ENCODE measurements at regions not wholly inside any gene's neighbourhood (a gene's known extent, or its start where the extent isn't known, plus 50 kb on each side); places are given as distances from the start of the nearest gene placed in this dataset.

GRCh38 chr2:161104054-161104553 lies 56.1 kb upstream of the TANK start:
- BruUV-seq (replicated peaks) = no TSS peak

GRCh38 chr2:161107265-161107664 lies 53.0 kb upstream of the TANK start:
- POLR2A ChIA-PET (ENCODE audit: low non-redundant PET) = no interaction called here
- no peak overlapping the region for H3K27ac ChIP-seq (ENCODE audit: low read depth, low read length, poor library complexity, severe bottlenecking)
- no peak for DNase-seq (ENCODE audit: low spot score)
- H3K9me3 ChIP-seq (ENCODE audit: low read depth, low read length, poor library complexity, severe bottlenecking) = no peaks in the 10 kb centered on the region
- no peaks in the 10 kb centered on the region for H3K27me3 ChIP-seq (replicated peaks; ENCODE audit: insufficient read depth, low read depth, low read length, poor library complexity)
- no peak overlapping the region for H3K4me3 ChIP-seq (ENCODE audit: low read depth, low read length, poor library complexity, severe bottlenecking)
- no peaks in the 10 kb centered on the region for H3K36me3 ChIP-seq (ENCODE audit: insufficient read depth, low read length, poor library complexity, severe bottlenecking)
- intact Hi-C loops (cut with micrococcal nuclease; ENCODE audit: unreplicated experiment) = no loop called here
- BruUV-seq (replicated peaks) = no TSS peak
- CTCF ChIA-PET = interaction anchor here (0.5 kb wide), 1 partner anchor 42 kb away, joined by 3 read pairs; no protein-coding TSS in a partner anchor
- TF ChIP-seq EZH2 (IDR thresholded peaks at IDR 0.05; ENCODE audit: borderline replicate concordance, low read depth, low read length, poor library complexity, severe bottlenecking) (no peak), CTCF (conservative IDR thresholded peaks at IDR 0.05; ENCODE audit: low read depth, low read length) (no peak)
- peaks cover 11% of the 10 kb centered on the region for H3K4me1 ChIP-seq (ENCODE audit: insufficient read depth, low read length, poor library complexity, severe bottlenecking)

More at GRCh38 chr2:161104054-161104553, 56.1 kb upstream of the TANK start:
- ChIA-PET POLR2A (ENCODE audit: low non-redundant PET) (no interaction called here), CTCF (no interaction called here)
- TF ChIP-seq CTCF (conservative IDR thresholded peaks at IDR 0.05; ENCODE audit: low read depth, low read length) = no peak
- no peak for TF ChIP-seq EZH2 (IDR thresholded peaks at IDR 0.05; ENCODE audit: borderline replicate concordance, low read depth, low read length, poor library complexity, severe bottlenecking)
- intact Hi-C loops (cut with micrococcal nuclease; ENCODE audit: unreplicated experiment) = no loop called here
- Histone ChIP-seq H3K27me3 (replicated peaks; ENCODE audit: insufficient read depth, low read depth, low read length, poor library complexity) (no peaks in the 10 kb centered on the region), H3K4me3 (ENCODE audit: low read depth, low read length, poor library complexity, severe bottlenecking) (no peak overlapping the region), H3K27ac (ENCODE audit: low read depth, low read length, poor library complexity, severe bottlenecking) (no peak overlapping the region), H3K36me3 (ENCODE audit: insufficient read depth, low read length, poor library complexity, severe bottlenecking) (no peaks in the 10 kb centered on the region), H3K4me1 (ENCODE audit: insufficient read depth, low read length, poor library complexity, severe bottlenecking) (peaks cover 36% of the 10 kb centered on the region), H3K9me3 (ENCODE audit: low read depth, low read length, poor library complexity, severe bottlenecking) (no peaks in the 10 kb centered on the region)
- DNase-seq (ENCODE audit: low spot score) = no peak
